ENCODE measurements at regions not wholly inside any gene's neighbourhood (a gene's known extent, or its start where the extent isn't known, plus 50 kb on each side); places are given as distances from the start of the nearest gene placed in this dataset.
"Not testable (repeated sequence)": the region's sequence is repeated elsewhere in the genome, so short reads cannot be mapped to it uniquely, and the experiment has no call there.

DNA sequence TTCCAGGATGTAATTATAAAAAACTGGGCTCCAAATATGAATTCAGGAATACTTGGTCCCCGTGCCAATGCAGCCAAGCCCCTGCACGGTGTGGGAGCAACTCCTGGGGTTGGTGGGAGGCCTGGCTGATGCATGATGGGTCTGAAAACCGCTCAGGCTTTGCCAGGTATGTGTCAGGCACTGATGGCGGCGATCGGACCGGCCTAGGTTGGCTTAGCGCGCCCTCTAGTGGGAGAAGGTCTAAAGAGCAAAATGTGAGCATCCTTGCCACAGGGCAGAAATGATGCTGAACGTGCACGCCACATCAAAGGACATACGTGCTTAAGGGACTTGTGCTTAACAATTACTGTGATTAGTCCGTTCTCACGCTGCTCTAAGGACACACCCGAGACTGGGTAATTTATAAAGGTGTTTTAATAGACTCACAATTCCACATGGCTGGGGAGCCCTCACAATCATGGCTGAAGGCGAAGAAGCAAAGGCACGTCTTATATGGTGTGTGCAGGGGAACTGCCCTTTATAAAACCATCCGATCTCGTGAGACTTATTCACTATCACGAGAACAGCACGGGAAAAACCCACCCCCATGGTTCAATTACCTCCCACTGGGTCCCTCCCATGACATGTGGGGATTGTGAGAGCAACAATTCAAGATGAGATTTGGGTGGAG is 196.2 kb upstream of the PLGLB1 start:
- H3K36me3 Mint-ChIP-seq; DNase-seq (ENCODE audit: low spot score in 2 of 2, unreplicated experiment in 2 of 2); H3K4me3 Mint-ChIP-seq; H3K9me3 Mint-ChIP-seq; H3K27ac Mint-ChIP-seq; H3K4me1 Mint-ChIP-seq: not testable (repeated sequence)
- H3K27me3 Mint-ChIP-seq (ENCODE audit: low read depth), result peaks cover 27% of the 10 kb centered on the region
- TF ChIP-seq, protein P1, sequence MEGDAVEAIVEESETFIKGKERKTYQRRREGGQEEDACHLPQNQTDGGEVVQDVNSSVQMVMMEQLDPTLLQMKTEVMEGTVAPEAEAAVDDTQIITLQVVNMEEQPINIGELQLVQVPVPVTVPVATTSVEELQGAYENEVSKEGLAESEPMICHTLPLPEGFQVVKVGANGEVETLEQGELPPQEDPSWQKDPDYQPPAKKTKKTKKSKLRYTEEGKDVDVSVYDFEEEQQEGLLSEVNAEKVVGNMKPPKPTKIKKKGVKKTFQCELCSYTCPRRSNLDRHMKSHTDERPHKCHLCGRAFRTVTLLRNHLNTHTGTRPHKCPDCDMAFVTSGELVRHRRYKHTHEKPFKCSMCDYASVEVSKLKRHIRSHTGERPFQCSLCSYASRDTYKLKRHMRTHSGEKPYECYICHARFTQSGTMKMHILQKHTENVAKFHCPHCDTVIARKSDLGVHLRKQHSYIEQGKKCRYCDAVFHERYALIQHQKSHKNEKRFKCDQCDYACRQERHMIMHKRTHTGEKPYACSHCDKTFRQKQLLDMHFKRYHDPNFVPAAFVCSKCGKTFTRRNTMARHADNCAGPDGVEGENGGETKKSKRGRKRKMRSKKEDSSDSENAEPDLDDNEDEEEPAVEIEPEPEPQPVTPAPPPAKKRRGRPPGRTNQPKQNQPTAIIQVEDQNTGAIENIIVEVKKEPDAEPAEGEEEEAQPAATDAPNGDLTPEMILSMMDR (IDR thresholded peaks at IDR 0.05; ENCODE audit: unreplicated experiment), result peak; percentile 7

DNA sequence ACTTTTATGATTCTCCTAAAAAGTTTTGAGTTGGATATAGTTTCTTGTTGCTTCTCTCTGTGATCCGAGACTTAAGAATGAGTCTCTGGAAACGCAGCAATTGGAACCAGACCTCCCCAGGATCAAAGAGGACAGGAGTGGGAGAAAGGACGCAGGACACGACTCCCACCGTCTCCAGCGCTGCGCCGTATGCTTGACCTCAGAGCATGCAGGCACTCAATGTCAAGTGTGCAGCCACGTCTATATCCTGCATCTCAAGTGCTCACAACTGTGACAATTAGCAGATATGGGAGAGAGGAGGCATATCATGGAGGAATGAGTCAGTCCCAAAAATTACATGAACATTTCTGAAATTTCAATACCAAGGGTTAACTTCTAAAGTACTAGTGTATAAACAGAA is 199.0 kb upstream of the PLGLB1 start:
- not testable (repeated sequence) for H3K36me3 Mint-ChIP-seq; H3K4me1 Mint-ChIP-seq; H3K9me3 Mint-ChIP-seq; DNase-seq (ENCODE audit: low spot score in 2 of 2, unreplicated experiment in 2 of 2); H3K4me3 Mint-ChIP-seq; H3K27ac Mint-ChIP-seq
- H3K27me3 Mint-ChIP-seq (ENCODE audit: low read depth), result peaks cover 25% of the 10 kb centered on the region

DNA sequence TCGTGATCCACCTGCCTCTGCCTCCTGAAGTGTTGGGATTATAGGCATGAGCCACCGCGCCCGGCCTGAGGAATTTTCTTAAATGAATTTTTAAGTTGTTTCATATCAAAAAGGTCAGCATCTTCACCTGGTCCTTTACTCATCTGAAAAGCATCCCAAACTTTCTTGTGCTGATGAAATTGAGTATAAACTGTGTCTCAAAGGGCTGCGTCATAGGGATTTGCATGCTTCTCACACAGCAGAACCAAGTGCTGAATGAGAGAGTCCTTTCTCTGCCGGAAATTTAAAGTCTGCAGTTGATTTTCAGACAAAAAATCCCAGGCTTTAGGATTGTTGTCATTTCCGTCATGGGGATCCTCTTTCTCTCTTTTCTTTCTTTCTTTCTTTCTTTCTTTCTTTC is 200.5 kb upstream of the PLGLB1 start:
- not testable (repeated sequence) for H3K4me3 Mint-ChIP-seq; H3K9me3 Mint-ChIP-seq; DNase-seq (ENCODE audit: low spot score in 2 of 2, unreplicated experiment in 2 of 2); H3K4me1 Mint-ChIP-seq; H3K36me3 Mint-ChIP-seq; H3K27ac Mint-ChIP-seq
- peaks cover 28% of the 10 kb centered on the region for H3K27me3 Mint-ChIP-seq (ENCODE audit: low read depth)

DNA sequence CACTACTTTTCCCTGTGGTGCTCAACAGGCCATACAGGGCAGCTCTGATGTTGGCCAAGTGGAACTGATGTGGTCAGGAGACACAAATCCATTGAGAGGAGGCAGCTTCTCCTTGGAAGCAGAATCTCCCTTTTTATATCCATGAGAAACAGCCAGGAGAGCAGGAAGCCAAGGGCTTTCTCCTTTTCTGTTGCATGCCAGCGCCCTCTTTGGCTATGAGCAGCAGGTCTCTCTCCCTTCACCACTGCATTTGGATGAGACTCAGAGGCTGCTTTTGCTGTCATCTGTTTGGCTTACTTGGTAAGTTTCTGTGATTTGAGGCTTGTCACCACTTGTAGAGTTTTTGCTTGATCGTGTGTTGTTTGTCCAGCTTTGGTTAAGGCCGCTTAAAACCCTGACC is 202.2 kb upstream of the PLGLB1 start:
- H3K9me3 Mint-ChIP-seq; H3K4me1 Mint-ChIP-seq; H3K27ac Mint-ChIP-seq; H3K36me3 Mint-ChIP-seq; DNase-seq (ENCODE audit: low spot score in 2 of 2, unreplicated experiment in 2 of 2); H3K4me3 Mint-ChIP-seq: not testable (repeated sequence)
- H3K27me3 Mint-ChIP-seq (ENCODE audit: low read depth), result peaks cover 27% of the 10 kb centered on the region

DNA sequence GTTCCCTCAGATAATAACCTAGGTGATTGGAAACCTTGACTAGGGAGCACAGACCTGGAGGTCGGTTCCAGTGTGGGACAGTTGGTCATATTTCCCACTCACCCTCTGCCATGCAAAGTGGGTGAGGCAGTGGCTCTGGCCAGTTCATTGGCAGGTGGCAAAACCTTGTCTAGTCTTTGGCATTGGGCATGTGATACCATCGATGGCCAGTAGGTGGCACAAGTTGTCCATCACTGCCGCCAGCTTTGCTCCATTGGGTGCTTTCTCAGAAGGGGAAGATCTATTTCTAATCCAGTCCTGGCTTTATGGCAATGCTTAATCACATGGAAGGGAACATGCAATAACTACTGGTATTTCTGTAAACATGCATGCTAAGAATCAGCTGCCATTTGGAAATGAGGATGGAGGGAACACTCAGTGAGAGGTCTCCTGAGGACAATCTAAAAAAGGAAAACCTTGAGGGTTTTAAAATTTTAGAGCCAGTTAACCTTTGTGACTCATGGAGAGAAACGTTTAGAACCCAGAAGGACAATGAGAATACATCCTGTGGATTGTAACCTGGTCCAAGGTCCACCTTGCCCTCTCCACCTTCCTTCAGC is 207.5 kb upstream of the PLGLB1 start:
- not testable (repeated sequence) for H3K27ac Mint-ChIP-seq; DNase-seq (ENCODE audit: low spot score in 2 of 2, unreplicated experiment in 2 of 2); H3K4me1 Mint-ChIP-seq; H3K4me3 Mint-ChIP-seq; H3K36me3 Mint-ChIP-seq; H3K9me3 Mint-ChIP-seq; H3K27me3 Mint-ChIP-seq (ENCODE audit: low read depth)
- TF ChIP-seq, protein P1 (IDR thresholded peaks at IDR 0.05; ENCODE audit: unreplicated experiment), result peak; percentile 82

DNA sequence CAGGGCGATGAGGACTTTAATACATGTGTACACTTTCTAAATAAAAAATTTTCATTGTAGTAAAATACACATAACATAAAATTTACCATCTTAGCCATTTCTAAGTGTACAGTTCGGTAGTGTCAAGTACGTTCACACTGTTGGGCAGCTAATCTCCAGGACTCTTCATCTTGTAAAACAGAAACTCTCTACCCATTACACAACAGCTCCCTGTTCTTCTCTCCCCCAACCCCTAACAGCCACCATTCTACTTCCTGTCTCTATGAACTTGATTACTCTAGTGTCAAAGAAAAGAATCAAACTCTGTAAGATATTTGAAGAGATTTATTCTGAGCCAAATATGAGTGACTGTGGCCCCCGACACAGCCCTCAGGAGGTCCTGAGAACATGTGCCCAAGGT is 208.3 kb upstream of the PLGLB1 start:
- DNase-seq (ENCODE audit: low spot score in 2 of 2, unreplicated experiment in 2 of 2); H3K27me3 Mint-ChIP-seq (ENCODE audit: low read depth); H3K4me3 Mint-ChIP-seq; H3K36me3 Mint-ChIP-seq; H3K4me1 Mint-ChIP-seq; H3K9me3 Mint-ChIP-seq; H3K27ac Mint-ChIP-seq: not testable (repeated sequence)

DNA sequence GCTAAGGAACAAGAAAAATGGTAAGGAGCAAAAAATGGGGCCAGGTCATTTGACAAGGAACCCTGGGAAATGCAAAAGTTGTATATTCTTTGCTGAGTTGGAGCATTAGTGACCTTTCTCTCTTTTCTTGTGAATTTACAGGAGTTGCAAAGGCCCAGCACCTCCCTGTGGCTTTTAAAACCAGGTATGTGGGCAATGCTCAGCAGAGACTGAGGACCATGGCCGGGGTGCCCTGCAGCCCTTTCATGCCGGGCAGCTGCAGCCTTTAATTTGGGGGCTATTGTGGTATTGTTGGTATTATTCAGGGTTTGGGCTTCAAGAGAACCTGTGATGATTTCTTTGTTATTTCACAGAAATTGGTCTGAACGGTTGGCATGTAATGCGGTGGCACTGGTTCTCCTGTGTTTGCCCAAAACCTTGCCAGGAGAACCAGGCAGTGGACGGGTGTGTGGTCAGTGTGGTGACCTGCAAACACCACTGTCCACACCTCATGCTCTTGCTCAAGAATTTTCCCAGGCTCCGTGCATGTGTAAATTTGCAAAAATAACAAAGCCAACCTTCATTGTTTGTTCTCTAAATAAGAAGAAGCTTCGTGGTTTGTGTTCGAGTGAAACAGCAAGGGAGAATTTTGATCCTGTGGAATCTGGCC is 213.8 kb upstream of the PLGLB1 start:
- H3K4me1 Mint-ChIP-seq; H3K27ac Mint-ChIP-seq; H3K36me3 Mint-ChIP-seq; H3K27me3 Mint-ChIP-seq (ENCODE audit: low read depth); H3K4me3 Mint-ChIP-seq; DNase-seq (ENCODE audit: low spot score in 2 of 2, unreplicated experiment in 2 of 2); H3K9me3 Mint-ChIP-seq: not testable (repeated sequence)

DNA sequence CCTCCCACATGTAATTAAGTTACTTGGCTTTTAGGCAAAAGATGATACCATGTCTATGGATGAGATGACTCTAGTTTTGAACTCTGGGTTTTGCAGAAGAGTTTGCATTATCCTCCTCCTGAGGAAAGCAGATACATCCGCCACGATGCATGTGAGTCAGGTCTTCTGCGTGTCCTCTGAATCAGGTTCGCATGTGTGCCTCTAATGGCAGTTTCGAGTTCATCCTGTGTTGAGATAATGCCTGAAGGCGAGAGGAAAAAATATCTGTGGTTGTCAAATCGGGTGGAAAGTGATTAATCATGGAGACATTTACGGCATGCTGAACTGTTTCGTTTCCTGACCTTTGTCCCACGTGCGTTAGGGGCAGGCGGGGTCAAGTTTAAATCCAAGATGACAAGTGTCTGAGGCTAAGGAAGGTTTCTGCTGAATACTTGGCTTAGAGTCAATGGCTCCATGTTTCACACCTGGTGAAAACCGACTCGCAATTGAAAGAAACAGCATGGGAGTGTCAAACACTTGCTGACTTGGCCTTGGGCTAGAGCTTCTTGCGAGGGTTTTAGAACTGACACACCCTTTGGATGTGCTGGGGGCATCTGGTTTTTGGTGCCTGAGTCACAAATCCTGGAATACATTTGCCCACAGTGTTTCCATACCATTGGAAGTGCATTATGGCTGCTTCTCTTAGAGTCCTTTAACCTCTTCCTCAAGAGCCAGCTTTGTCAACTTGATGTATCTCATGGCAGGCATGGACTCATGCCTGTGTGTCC is 216.1 kb upstream of the PLGLB1 start:
- not testable (repeated sequence) for H3K36me3 Mint-ChIP-seq; H3K27me3 Mint-ChIP-seq (ENCODE audit: low read depth); H3K27ac Mint-ChIP-seq; DNase-seq (ENCODE audit: low spot score in 2 of 2, unreplicated experiment in 2 of 2); H3K4me1 Mint-ChIP-seq; H3K4me3 Mint-ChIP-seq; H3K9me3 Mint-ChIP-seq

DNA sequence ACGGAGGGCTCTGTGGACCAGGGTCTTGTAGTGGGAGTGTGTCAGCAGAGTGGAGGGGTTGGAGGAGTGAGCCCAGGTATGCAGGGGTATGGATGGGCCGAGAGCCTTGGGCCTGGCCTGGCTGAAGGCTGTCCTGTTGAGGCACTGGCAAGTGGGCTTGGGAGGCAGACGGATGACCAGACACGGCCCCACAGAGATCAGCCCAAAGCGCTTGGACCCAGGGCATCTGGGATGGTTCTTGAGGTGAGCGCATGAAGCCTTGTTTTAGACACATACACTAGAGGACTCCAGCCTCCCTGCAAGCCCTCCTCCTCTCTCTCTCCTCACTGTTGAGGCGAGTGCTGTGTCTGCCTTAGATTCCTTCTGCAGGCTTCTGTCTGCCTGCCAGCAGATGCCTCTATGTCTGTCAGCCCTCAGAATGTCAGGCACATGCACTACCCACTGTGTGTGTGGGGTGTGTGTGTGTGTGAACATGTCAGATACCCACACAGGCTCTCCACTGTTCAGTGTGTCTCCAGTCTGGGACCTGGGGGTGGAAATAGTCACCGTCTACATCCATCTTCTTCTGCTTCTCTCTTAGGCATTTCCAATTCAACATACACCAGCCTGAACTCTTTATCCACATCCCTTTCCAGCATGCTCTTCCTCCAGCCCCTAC is 218.0 kb upstream of the PLGLB1 start:
- DNase-seq (ENCODE audit: low spot score in 2 of 2, unreplicated experiment in 2 of 2); H3K9me3 Mint-ChIP-seq; H3K36me3 Mint-ChIP-seq; H3K4me3 Mint-ChIP-seq; H3K4me1 Mint-ChIP-seq; H3K27me3 Mint-ChIP-seq (ENCODE audit: low read depth); H3K27ac Mint-ChIP-seq: not testable (repeated sequence)

DNA sequence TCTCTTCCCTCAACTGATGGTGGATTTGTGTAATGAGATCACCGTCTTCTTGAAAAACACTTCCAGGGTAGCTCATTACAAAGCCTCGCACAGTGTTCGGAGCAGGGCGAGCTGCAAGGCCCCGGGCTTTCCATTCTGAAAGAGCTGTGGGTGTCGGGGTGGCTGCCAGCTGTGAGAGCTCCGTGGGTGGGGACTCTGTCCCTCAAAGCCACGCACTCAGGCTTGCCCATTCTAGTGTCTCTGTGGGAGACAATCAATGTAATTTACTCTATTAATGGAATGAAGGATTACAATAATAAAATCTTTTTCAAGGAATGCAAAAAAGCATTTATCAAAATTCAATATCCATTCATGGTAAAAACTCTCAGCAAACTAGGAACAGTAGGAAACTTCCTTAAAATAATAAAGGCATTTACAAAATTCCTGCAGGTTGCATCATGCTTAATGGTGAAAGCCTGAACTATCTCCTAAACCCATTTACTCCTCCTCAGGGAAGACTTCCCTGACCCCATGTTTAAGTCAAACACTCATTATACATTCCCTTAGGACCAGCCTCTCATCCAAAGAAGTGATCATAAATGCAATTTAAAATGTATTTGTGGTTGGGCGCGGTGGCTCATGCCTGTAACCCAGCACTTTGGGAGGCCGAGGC is 224.5 kb upstream of the PLGLB1 start:
- DNase-seq (ENCODE audit: low spot score in 2 of 2, unreplicated experiment in 2 of 2); H3K4me1 Mint-ChIP-seq: not testable (repeated sequence)

DNA sequence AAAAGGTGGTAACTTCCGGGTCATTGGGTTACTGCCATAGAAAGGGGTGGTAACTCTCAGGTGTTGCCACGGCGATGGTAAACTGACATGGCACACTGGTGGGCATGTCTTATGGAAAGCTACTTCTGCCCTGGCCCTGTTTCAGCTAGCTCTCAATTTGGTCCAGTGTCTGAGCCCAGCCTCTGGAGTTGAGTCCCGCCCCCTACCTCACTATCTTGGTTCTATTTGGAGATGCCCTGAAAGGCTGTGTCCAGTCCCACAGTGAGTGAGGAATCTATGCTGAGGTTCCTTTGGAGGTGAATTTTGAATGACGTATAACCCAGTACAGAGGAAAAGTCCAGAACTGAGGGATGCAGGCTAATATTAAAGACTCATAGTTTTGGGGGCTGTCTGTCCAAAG is 230.4 kb upstream of the PLGLB1 start:
- not testable (repeated sequence) for H3K36me3 Mint-ChIP-seq; H3K4me3 Mint-ChIP-seq; H3K9me3 Mint-ChIP-seq; H3K4me1 Mint-ChIP-seq; H3K27ac Mint-ChIP-seq; DNase-seq (ENCODE audit: low spot score in 2 of 2, unreplicated experiment in 2 of 2)
- H3K27me3 Mint-ChIP-seq (ENCODE audit: low read depth), result peaks cover 12% of the 10 kb centered on the region

More for the DNA sequence above, 224.5 kb upstream of the PLGLB1 start:
- not testable (repeated sequence) for H3K4me3 Mint-ChIP-seq; H3K9me3 Mint-ChIP-seq; H3K27ac Mint-ChIP-seq; H3K27me3 Mint-ChIP-seq (ENCODE audit: low read depth); H3K36me3 Mint-ChIP-seq
